Inflammatory macrophage treated with lipopolysaccharide for 1 hour (primary cell): ENCODE measurements at regions not wholly inside any gene's neighbourhood (a gene's known extent, or its start where the extent isn't known, plus 50 kb on each side); places are given as distances from the start of the nearest gene placed in this dataset.

Experiments used
- DNase-seq, 2 donors: peaks; one replicate each; pipeline ENCODE4 v3.0.0-alpha.2; 2020 to 2022

GRCh38 chr5:4348919-4349318 lies 753.3 kb downstream of the IRX1 start:
- DNase-seq, result no peak

- DNase-seq, result no peak
Measured at GRCh38 chr5:4356201-4356600, 760.6 kb downstream of the IRX1 start.

- DNase-seq, result no peak
Measured at GRCh38 chr5:4359847-4360246, 764.2 kb downstream of the IRX1 start.

DNA sequence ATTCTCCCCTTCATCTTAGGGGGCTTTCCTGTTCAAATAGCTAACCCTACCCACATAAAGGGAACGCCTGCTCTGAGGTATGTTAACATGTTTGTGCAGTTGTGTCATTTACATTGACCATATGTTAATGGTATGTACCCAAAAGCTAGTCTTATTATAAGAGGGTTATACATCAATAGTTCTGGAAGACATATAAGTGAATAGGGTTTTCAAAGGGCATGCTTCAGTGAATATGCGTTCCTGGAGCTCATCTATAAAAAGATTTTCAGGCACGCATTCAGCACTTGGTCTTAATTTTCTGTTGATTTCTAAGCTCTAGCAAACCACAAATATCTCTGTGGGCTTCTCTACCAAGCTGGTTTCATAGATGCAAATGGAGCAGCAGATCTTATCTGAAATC lies 766.1 kb downstream of the IRX1 start:
- DNase-seq, result no peak

- no peak for DNase-seq
Measured at GRCh38 chr5:4362411-4362810, 766.8 kb downstream of the IRX1 start.

- no peak for DNase-seq
Measured at GRCh38 chr5:4363045-4363444, 767.4 kb downstream of the IRX1 start.

DNA sequence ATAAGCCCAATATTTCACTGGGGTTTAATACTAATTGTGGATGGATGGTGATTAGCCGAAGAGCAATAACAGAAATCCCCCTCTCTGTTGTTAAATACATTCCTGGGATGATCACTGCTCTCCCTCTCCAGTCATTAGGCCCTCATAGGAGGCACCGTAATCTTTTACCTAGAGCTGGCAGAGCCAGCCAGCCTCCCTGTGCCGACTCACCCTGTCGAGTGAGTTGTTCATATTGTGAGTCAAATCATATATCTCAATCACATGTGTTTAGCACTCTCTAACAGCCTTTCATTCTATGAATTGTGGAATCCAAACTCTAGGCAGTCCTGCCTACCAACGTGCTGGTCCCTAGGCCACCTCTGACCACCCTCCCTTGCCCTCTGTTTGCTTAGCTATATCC lies 771.0 kb downstream of the IRX1 start:
- DNase-seq, result no peak

DNA sequence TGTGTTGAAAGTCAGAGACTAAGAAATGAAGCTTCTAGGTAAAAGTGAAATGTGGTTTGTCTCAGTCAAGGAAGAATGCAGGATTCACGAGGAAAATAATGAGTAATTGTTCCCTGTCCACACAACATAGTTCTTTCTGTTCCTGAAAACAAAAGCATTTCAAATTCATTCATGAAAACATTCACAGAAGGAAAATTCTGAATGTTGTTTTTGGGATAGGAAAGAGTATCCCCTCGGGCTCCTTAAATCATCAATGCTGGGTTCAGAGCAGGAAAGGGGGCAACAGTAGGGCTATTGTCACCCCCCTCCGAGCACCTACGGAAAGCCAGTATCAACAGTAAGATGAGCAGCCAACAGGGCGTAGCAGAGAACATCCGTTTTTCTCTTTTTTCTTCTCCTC lies 769.9 kb upstream of the ADAMTS16 start:
- DNase-seq, result no peak

DNA sequence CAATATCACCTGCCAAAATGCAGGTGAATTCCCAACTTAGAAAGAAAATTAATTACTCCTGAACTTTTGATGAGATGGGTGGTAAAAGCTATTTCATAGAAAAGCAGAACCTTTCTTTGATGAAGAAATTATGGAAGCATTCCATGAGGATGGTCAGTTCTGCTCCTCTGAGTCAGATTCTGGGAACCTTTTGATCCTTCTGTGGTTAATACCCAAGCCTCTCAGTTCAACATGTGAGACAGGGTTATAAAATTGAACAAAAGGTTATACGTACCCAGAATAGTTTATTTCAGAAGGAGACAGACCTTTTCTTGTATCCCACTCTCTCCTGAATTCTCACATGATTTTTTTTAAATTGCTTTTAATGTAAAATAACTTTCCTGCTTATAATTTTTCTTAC lies 767.6 kb upstream of the ADAMTS16 start:
- no peak for DNase-seq

DNA sequence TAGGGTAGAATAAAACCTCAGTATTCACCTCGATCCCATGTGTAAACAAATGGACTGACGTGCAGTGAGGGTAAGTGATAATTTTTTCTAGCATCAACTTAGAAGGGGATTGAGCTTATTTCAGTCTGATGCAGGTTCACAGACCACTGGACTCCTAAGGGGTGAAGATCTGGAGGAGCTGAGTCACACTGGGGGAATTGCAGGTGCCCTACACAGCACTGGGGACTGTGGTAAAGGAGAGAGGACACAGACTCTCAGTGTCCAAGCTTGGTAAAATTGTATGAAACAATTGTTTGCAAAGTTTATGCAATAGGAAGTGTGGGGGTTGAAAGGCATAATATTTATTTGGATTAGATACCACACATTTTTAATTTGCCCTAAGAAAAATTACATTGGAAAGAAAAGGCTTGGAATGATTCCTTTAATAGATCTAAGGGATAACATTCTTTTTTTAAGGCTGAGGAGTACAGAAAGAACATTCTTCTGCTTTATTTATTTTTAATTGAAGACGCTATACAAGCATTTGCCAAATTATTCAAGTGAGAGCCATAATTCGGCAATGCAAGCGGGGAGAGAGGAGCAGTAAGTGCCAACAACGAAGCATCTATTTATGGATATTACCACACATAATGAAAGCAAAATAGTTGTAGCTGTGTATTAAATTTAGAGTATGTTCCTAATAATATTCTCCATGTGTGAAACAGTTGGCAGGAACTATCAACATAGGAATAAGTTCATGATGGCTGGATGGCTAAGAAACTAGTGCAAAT lies 766.9 kb upstream of the ADAMTS16 start:
- no peak for DNase-seq

GRCh38 chr5:4374866-4375265 lies 765.3 kb upstream of the ADAMTS16 start:
- DNase-seq, result no peak

- no peak for DNase-seq
Measured at GRCh38 chr5:4375640-4376039, 764.5 kb upstream of the ADAMTS16 start.

DNA sequence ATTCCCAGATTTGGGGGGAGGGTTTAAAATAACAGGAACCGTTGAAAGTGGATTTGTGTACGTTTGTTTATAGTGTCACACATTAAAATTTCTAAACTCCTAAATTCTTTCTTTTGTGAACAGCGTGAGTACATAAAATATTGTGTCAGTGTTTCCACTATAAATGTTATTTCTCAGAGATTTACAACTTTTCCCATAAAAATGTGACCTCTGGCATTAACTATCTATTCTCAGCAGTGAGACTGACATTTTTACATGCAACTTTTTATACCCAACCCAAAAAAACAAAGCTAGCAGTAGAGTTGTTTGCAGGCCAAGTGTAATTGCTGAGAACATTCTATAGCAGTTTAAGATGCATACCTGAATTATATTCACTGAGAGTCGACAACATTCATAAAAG lies 757.0 kb upstream of the ADAMTS16 start:
- no peak for DNase-seq

DNA sequence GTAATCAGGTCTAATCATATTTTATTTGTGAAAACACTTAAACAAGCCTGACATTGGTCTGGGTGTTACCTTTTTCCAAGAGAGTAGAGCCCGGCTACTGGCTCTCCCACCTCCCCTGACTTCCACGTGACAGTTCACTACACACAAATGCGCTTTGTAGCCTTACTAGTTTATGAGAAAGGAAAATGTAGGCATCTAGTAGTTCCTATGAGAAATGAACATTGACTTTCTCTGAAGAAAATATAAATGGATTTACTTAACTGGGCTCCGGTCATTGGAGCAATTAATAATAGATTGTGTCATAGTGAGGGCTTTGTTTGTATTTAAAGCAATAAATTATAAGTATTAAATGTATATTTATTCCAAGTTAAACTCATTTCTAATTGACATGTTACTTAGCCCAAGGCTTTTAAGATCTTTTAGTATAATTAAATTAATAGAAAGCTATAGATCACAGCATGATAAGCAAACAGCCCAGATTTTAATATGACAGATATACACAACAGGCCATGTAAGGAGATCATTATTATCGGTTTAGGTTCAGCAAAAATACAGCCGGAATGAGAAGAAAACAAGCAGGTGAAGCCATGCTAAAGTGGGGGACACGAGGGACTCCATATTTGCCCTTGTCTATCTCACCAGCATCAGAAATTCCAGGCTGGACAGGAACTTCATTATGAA lies 756.5 kb upstream of the ADAMTS16 start:
- no peak for DNase-seq

- no peak for DNase-seq
Measured at GRCh38 chr5:4384649-4385048, 755.5 kb upstream of the ADAMTS16 start.

GRCh38 chr5:4386152-4386551 lies 754.0 kb upstream of the ADAMTS16 start:
- DNase-seq, result no peak

- DNase-seq, result no peak
Measured at GRCh38 chr5:4387290-4387689, 752.8 kb upstream of the ADAMTS16 start.

DNA sequence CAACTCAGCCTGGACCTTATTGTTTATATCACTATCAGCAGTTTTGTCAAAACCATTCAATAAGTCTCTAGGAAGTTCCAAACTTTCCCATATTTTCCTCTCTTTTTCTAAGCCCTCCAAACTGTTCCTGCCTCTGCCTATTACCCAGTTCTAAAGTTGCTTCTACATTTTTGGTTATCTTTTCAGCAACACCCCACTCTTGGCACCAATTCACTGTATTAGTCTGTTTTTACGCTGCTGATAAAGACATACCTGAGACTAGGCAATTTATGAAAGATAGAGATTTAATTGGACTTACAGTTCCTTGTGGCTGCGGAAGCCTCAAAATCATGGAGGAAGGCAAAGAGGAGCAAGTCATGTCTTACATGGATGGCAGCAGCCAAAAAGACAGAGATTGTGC lies 744.4 kb upstream of the ADAMTS16 start:
- no peak for DNase-seq

DNA sequence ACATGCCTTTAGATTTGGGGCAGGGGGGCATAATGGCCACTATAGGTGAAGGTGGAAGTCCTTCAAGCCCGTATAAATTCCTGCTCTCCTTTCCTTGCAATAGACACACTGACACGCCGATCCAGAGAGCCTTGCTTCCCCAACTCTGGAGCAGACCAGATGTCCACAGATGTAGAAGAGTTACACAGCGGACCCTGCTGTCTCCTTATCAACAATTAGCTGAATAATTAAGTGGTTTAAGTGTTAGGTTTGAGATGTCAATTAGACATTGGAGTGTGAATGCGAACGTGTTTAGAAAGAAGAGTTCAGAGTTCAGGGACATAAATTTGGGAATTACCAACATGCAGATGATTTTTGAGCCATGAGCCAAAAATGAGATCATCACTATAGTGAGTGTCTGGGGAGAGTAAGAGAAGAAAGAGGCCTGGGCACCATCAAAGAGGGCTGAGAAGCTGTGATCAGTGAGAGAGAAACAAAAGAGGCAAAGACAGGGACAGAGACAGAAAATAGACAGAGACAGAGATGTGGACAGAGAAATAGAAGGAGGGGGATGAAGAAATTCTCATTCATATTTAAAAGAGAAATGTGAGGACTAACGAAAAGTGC lies 734.4 kb upstream of the ADAMTS16 start:
- no peak for DNase-seq

DNA sequence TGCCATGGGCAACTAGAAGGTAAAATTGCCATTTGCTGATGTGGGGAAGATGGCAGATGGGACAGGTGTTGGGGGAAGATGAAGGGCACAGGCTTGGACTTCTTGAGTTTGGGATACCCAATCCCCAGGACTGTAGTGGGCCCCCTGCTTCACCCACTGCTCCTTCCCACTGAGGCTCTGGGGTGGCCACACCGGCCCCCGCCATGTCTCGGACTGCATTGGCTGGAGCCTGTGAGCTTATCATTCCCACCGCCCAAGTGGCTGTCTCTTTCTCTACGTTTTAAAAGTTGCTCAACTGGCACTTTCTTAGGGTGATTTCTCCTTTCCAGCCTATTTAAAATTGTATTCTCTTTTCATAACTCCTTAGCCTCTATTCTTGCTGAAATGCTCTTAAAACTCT lies 730.0 kb upstream of the ADAMTS16 start:
- DNase-seq, result no peak

DNA sequence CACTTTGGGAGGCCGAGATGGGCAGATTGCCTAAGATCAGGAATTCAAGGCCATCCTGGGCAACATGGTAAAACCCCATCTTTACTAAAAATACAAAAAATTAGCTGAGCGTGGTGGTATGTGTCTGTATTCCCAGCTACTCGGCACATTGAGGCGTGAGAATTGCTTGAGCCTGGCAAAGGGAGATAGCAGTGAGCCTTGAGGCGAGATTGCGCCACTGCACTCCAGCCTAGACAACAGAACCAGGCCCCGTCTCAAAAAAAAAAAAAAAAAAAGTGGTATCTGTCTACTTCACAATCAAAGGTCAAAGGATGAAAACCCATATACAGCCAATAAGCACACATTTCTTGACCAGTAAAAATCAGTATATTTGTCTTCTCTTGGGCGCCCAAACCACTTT lies 728.5 kb upstream of the ADAMTS16 start:
- DNase-seq, result no peak

DNA sequence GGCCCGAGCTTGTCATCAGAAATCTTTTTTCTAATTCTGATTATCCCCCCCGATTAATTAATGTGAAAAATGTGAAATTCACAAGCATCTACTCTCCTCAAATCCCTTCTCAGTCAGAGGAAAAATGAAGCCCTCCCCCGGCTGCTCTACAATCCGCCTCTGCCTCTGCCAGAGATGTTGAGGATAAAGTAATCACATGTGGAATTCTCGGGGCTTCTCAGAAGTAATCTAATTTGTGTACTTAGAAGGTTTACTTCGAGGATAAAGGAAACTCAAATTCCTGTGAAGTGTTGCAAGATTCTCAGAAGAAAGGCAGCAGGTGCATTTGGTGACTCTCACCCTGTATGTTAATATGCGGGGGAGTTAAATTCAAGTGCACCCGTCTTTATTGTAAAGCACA lies 726.1 kb upstream of the ADAMTS16 start:
- DNase-seq, result no peak

DNA sequence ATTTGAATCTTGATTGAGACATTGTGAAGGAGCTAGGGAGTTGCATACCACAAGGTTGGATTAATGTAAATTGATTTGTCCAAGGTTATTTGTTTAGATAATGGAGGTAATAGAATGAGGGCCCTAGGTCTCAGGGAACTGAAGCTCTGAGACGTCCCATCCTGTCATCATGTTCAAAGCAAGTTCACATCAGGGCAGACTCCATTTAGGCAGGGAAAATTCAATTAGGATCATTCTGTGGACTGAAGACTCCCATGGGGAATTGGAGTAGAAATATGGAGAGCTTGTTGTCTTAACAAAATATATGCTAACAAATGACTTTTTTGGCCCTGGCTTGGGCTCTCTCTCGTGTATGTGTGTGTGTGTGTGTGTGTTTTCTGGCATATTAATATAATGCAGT lies 722.0 kb upstream of the ADAMTS16 start:
- no peak for DNase-seq

DNA sequence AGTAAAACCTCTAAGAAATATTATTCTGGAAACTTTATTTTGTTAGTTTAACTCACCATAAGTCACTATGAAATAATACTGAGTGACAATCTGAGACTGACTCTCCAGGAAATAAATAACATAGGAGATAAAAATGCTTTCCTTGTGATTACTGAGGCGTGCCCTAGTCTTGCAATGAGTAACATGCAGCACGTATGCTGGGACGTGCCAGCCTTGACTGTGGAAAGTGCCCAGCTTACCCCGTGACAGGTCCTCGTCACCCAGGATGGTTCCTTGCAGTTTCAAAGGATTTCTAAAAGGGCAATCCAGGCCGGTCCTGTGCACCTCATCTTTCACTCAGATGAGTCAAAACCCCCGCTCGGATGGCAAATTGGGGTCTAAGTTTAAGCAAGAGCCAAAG lies 720.8 kb upstream of the ADAMTS16 start:
- no peak for DNase-seq
